GM21528 (cell line): ENCODE measurements at regions not wholly inside any gene's neighbourhood (a gene's known extent, or its start where the extent isn't known, plus 50 kb on each side); places are given as distances from the start of the nearest gene placed in this dataset.

Source experiments
- ATAC-seq: cut with Tn5 transposase; IDR thresholded peaks from one replicate; pipeline ENCODE4 v1.9.1; 2021; ENCODE audit warnings: mild to moderate bottlenecking, moderate library complexity; ENCODE audit not compliant: unreplicated experiment, low FRiP score

GRCh38 chr11:116457336-116458007 is 315.3 kb downstream of the BUD13 start:
- ATAC-seq = no peak

- no peak for ATAC-seq
Measured at GRCh38 chr11:116454951-116455350, 317.8 kb downstream of the BUD13 start.

GRCh38 chr11:116454020-116454645 is 318.7 kb downstream of the BUD13 start:
- no peak for ATAC-seq

GRCh38 chr11:116452461-116452860 is 320.3 kb downstream of the BUD13 start:
- no peak for ATAC-seq

GRCh38 chr11:116449522-116449921 is 323.3 kb downstream of the BUD13 start:
- no peak for ATAC-seq

GRCh38 chr11:116446048-116446941 is 326.5 kb downstream of the BUD13 start:
- ATAC-seq = no peak

GRCh38 chr11:116445108-116446047 is 327.4 kb downstream of the BUD13 start:
- no peak for ATAC-seq

- no peak for ATAC-seq
Measured at GRCh38 chr11:116442238-116442752, 330.5 kb downstream of the BUD13 start.

- ATAC-seq = no peak
Measured at GRCh38 chr11:116439361-116439677, 333.5 kb downstream of the BUD13 start.

GRCh38 chr11:116438651-116439360 is 334.0 kb downstream of the BUD13 start:
- ATAC-seq = no peak

GRCh38 chr11:116434986-116435385 is 337.8 kb downstream of the BUD13 start:
- no peak for ATAC-seq

GRCh38 chr11:116432301-116432700 is 340.5 kb downstream of the BUD13 start:
- no peak for ATAC-seq

GRCh38 chr11:116431842-116432241 is 340.9 kb downstream of the BUD13 start:
- ATAC-seq = no peak

- ATAC-seq = no peak
Measured at GRCh38 chr11:116428638-116428975, 344.2 kb downstream of the BUD13 start.

- ATAC-seq = no peak
Measured at GRCh38 chr11:116427903-116428637, 344.7 kb downstream of the BUD13 start.

GRCh38 chr11:116427337-116427902 is 345.4 kb downstream of the BUD13 start:
- ATAC-seq = no peak

GRCh38 chr11:116426761-116427160 is 346.0 kb downstream of the BUD13 start:
- no peak for ATAC-seq

- ATAC-seq = no peak
Measured at GRCh38 chr11:116424615-116425261, 348.0 kb downstream of the BUD13 start.
